HCT116 (cell line): ENCODE measurements at regions not wholly inside any gene's neighbourhood (a gene's known extent, or its start where the extent isn't known, plus 50 kb on each side); places are given as distances from the start of the nearest gene placed in this dataset.

Experiments used
- ATAC-seq: fragments of 200-7000 bp; cut with Tn5 transposase; 2 replicates; pipeline ENCODE4 v1.9.1; 2020; ENCODE audit warnings: mild to moderate bottlenecking, moderate library complexity
- BruUV-seq: library from RNA; stranded (reverse); fragments of 400-500 nt; replicated peaks from 2 replicates; lab custom pipeline; 2021; lab: Mats Ljungman, UMichigan
- CTCF ChIA-PET: fragments of 300-600 bp; sonication (Branson Sonifier 250); formaldehyde crosslinking; loops from one replicate; lab custom pipeline; 2021; ENCODE audit warnings: antibody characterized with exemption; lab: Charles Lee
- POLR2A ChIA-PET: fragments of 300-600, 350-600 bp; sonication (Branson Sonifier 250); formaldehyde crosslinking; loops from one replicate; lab custom pipeline; 2021; ENCODE audit warnings: antibody characterized with exemption; lab: Charles Lee
- RAD21 ChIA-PET, 2 experiments: fragments of 300-600 bp; sonication (Branson Sonifier 250); formaldehyde crosslinking; loops; one replicate each; lab custom pipeline; 2023; ENCODE audit warnings: low total read pairs in 2 of 2; ENCODE audit not compliant: uncharacterized antibody in 2 of 2, unreplicated experiment in 2 of 2, low non-redundant PET in 1 of 2; lab: Charles Lee
- DNase-seq: peaks from one replicate; pipeline ENCODE4 v3.0.0-alpha.2; 2010; ENCODE audit warnings: low read depth, low spot score
- H2AFZ ChIP-seq: fragments of 200-600 bp; shearing (Covaris generic), sonication (generic); 2 replicates; pipeline ENCODE4 v1.6.1; 2017; ENCODE audit warnings: low read depth, mixed run types, mixed read lengths, antibody characterized with exemption, low read length; ENCODE audit not compliant: poor library complexity, severe bottlenecking
- H3K27ac ChIP-seq: 2 replicates; pipeline ENCODE4 v1.5.1; 2012; ENCODE audit warnings: low read depth, low read length
- H3K27me3 ChIP-seq: fragments of 200-600 bp; sonication (generic); 2 replicates; pipeline ENCODE4 v1.6.1; 2016; ENCODE audit warnings: mixed run types, low read length, mixed read lengths; ENCODE audit not compliant: insufficient read depth
- H3K36me3 ChIP-seq, 2 experiments: fragments of 200-500 bp in 1 of 2; fragments of 200-600 bp in 1 of 2; sonication (Bioruptor generic) in 1 of 2; sonication (generic) in 1 of 2; 2 replicates each; pipeline versions ENCODE4 v1.5.1 to v1.6.1; 2014 to 2016; ENCODE audit warnings: low read length in 2 of 2, inconsistent platforms in 1 of 2, mixed read lengths in 1 of 2, mixed run types in 1 of 2; ENCODE audit not compliant: insufficient read depth in 2 of 2, control insufficient read depth in 1 of 2
- H3K4me1 ChIP-seq, 2 experiments: fragments of 200-600 bp in 1 of 2; sonication (generic) in 1 of 2; 2 replicates each; pipeline versions ENCODE4 v1.5.1 to v1.6.1; 2012 to 2017; ENCODE audit warnings: low read length in 2 of 2, inconsistent platforms in 1 of 2, mild to moderate bottlenecking in 1 of 2, mixed read lengths in 1 of 2, mixed run types in 1 of 2, moderate library complexity in 1 of 2; ENCODE audit not compliant: insufficient read depth in 2 of 2, control insufficient read depth in 1 of 2
- H3K4me2 ChIP-seq: fragments of 200-600 bp; sonication (generic); 2 replicates; pipeline ENCODE4 v1.6.1; 2017; ENCODE audit warnings: mixed run types, low read length, mixed read lengths
- H3K4me3 ChIP-seq, 2 experiments: fragments of 200-600 bp in 1 of 2; sonication (generic) in 1 of 2; replicated peaks in 1 of 2; 2 replicates each; pipeline ENCODE4 v1.5.1; 2011 to 2016; ENCODE audit warnings: low read length in 2 of 2, control low read depth in 1 of 2, low read depth in 1 of 2, mild to moderate bottlenecking in 1 of 2, mixed read lengths in 1 of 2, mixed run types in 1 of 2
- H3K79me2 ChIP-seq: fragments of 200-600 bp; sonication (generic); 2 replicates; pipeline ENCODE4 v1.6.1; 2017; ENCODE audit warnings: mild to moderate bottlenecking, mixed run types, low read length, moderate library complexity, mixed read lengths; ENCODE audit not compliant: insufficient read depth
- H3K9ac ChIP-seq: fragments of 200-600 bp; sonication (generic); 2 replicates; pipeline ENCODE4 v1.6.1; 2016; ENCODE audit warnings: low read length, mixed read lengths
- H3K9me2 ChIP-seq: fragments of 200-600 bp; sonication (generic), shearing (Covaris generic); 2 replicates; pipeline ENCODE4 v1.6.1; 2017; ENCODE audit warnings: mixed run types, mild to moderate bottlenecking, moderate library complexity; ENCODE audit not compliant: insufficient read depth
- H3K9me3 ChIP-seq, 2 experiments: fragments of 200-500 bp in 1 of 2; fragments of 200-600 bp in 1 of 2; sonication (Bioruptor generic) in 1 of 2; sonication (generic) in 1 of 2; 2 replicates each; pipeline ENCODE4 v1.6.1; 2014 to 2017; ENCODE audit warnings: low read length in 2 of 2, mixed read lengths in 2 of 2, inconsistent platforms in 1 of 2, low read depth in 1 of 2, mild to moderate bottlenecking in 1 of 2, mixed run types in 1 of 2, moderate library complexity in 1 of 2; ENCODE audit not compliant: control insufficient read depth in 1 of 2, insufficient read depth in 1 of 2
- H4K20me1 ChIP-seq: fragments of 200-600 bp; sonication (generic), shearing (Covaris generic); 2 replicates; pipeline ENCODE4 v1.6.1; 2017; ENCODE audit warnings: mixed run types, mild to moderate bottlenecking, moderate library complexity; ENCODE audit not compliant: insufficient read depth
- ATF3 ChIP-seq: IDR thresholded peaks from 2 replicates; pipeline ENCODE4 v1.6.1; 2012
- CBX3 ChIP-seq: IDR thresholded peaks from 2 replicates; pipeline ENCODE4 v1.6.1; 2012; ENCODE audit warnings: low read depth
- CEBPB ChIP-seq: IDR thresholded peaks from 2 replicates; pipeline ENCODE4 v1.6.1; 2012; ENCODE audit warnings: low read depth
- ELF1 ChIP-seq: IDR thresholded peaks from 2 replicates; pipeline ENCODE4 v1.6.1; 2012; ENCODE audit warnings: low read depth, borderline replicate concordance
- EZH2 ChIP-seq: fragments of 200-600 bp; sonication (generic); IDR thresholded peaks from 2 replicates; pipeline ENCODE4 v1.6.1; 2017; ENCODE audit warnings: antibody characterized with exemption, mixed run types
- FOSL1 ChIP-seq: IDR thresholded peaks from 2 replicates; pipeline ENCODE4 v1.6.1; 2012; ENCODE audit warnings: low read depth
- JUND ChIP-seq: IDR thresholded peaks from 2 replicates; pipeline ENCODE4 v1.6.1; 2012
- POLR2AphosphoS5 ChIP-seq: IDR thresholded peaks from 2 replicates; pipeline ENCODE4 v1.6.1; 2011; ENCODE audit warnings: mild to moderate bottlenecking, low read depth, low read length, moderate library complexity
- RAD21 ChIP-seq: IDR thresholded peaks from 2 replicates; pipeline ENCODE4 v1.6.1; 2012; ENCODE audit warnings: low read depth, mild to moderate bottlenecking
- SIN3A ChIP-seq: IDR thresholded peaks from 2 replicates; pipeline ENCODE4 v1.6.1; 2012; ENCODE audit warnings: low read depth
- SP1 ChIP-seq: IDR thresholded peaks from 2 replicates; pipeline ENCODE4 v1.6.1; 2012; ENCODE audit warnings: low read depth
- SRF ChIP-seq: IDR thresholded peaks from 2 replicates; pipeline ENCODE4 v1.6.1; 2012; ENCODE audit warnings: low read depth
- TCF7L2 ChIP-seq: IDR thresholded peaks from 2 replicates; pipeline ENCODE4 v1.7.0; 2011; ENCODE audit warnings: borderline replicate concordance, inconsistent platforms; ENCODE audit not compliant: insufficient read depth, insufficient read length; ENCODE audit errors: extremely low read depth
- ZBTB33 ChIP-seq: IDR thresholded peaks from 2 replicates; pipeline ENCODE4 v1.6.1; 2011; ENCODE audit warnings: mild to moderate bottlenecking, low read length, moderate library complexity; ENCODE audit not compliant: insufficient replicate concordance; ENCODE audit errors: extremely low read depth
- ZFX ChIP-seq: fragments of 450-650 bp; IDR thresholded peaks from 2 replicates; pipeline ENCODE4 v1.6.1; 2017
- ZNF274 ChIP-seq: fragments of 200-500 bp; sonication (Bioruptor generic); IDR thresholded peaks from 2 replicates; pipeline ENCODE4 v1.6.1; 2014; ENCODE audit warnings: mild to moderate bottlenecking, low read depth, low read length, inconsistent platforms
- intact Hi-C: fragments of 100-400 bp; cut with micrococcal nuclease; formaldehyde crosslinking; loops from 2 replicates; pipeline ENCODE4 v1.10.0; 2022
- TF ChIP-seq, protein P1 (sequence below): IDR thresholded peaks from 2 replicates; pipeline ENCODE4 v1.6.1; 2012

GRCh38 chr9:90966031-90966290 is 164.3 kb downstream of the SYK start:
- no peaks in the 10 kb centered on the region for H4K20me1 ChIP-seq
- RAD21 ChIA-PET = no interaction called here
- TF ChIP-seq POLR2AphosphoS5 (no peak), CEBPB (no peak), EZH2 (no peak), ZFX (no peak), SP1 (no peak), JUND (no peak), SRF (no peak), ATF3 (no peak), ELF1 (no peak), FOSL1 (no peak), SIN3A (no peak), ZNF274 (no peak), ZBTB33 (no peak), RAD21 (no peak), TCF7L2 (no peak), CBX3 (no peak)
- TF ChIP-seq, protein P1, sequence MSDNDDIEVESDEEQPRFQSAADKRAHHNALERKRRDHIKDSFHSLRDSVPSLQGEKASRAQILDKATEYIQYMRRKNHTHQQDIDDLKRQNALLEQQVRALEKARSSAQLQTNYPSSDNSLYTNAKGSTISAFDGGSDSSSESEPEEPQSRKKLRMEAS = no peak
- TF ChIP-seq, all 23 proteins: peak for 0
- Histone ChIP-seq H3K9ac (no peak overlapping the region), H3K4me1 (peaks cover 0 to 21% of the 10 kb centered on the region in 2 experiments; a peak in 3 of 4 replicates), H3K9me3 (no peaks in the 10 kb centered on the region), H2AFZ (no peak overlapping the region), H3K4me3 (no peak overlapping the region), H3K27ac (no peak overlapping the region), H3K9me2 (no peaks in the 10 kb centered on the region), H3K36me3 (no peaks in the 10 kb centered on the region), H3K4me2 (no peak overlapping the region), H3K79me2 (no peaks in the 10 kb centered on the region), H3K27me3 (no peaks in the 10 kb centered on the region)
- CTCF ChIA-PET = no interaction called here
- intact Hi-C loops = no loop called here
- no TSS peak for BruUV-seq
- DNase-seq = no peak
- no peak for ATAC-seq
- POLR2A ChIA-PET = no interaction called here
